H9 (cell line): ENCODE measurements at regions not wholly inside any gene's neighbourhood (a gene's known extent, or its start where the extent isn't known, plus 50 kb on each side); places are given as distances from the start of the nearest gene placed in this dataset.

ENCODE experiments used
- DNase-seq: peaks from one replicate; pipeline ENCODE4 v3.0.0-alpha.2; 2017
- H2AFZ ChIP-seq: one replicate; pipeline ENCODE4 v1.6.1; 2013; ENCODE audit warnings: mild to moderate bottlenecking, low read length, control low read depth, moderate library complexity
- H2AK5ac ChIP-seq: 2 replicates; pipeline ENCODE4 v1.6.1; 2013; ENCODE audit warnings: low read length, control low read depth, mixed read lengths; ENCODE audit not compliant: insufficient read length
- H2BK120ac ChIP-seq: one replicate; pipeline ENCODE4 v1.6.1; 2013; ENCODE audit warnings: low read depth, mild to moderate bottlenecking, low read length, control low read depth, inconsistent platforms; ENCODE audit not compliant: poor library complexity, severe bottlenecking
- H2BK12ac ChIP-seq: 2 replicates; pipeline ENCODE4 v1.6.1; 2013; ENCODE audit warnings: low read length, control low read depth, mixed read lengths, low read depth; ENCODE audit not compliant: insufficient read length
- H2BK15ac ChIP-seq: 2 replicates; pipeline ENCODE4 v1.6.1; 2013; ENCODE audit warnings: low read depth, low read length, control low read depth
- H2BK20ac ChIP-seq: one replicate; pipeline ENCODE4 v1.6.1; 2013; ENCODE audit warnings: low read depth, mild to moderate bottlenecking, low read length, control low read depth, inconsistent platforms; ENCODE audit not compliant: poor library complexity, severe bottlenecking
- H2BK5ac ChIP-seq: 2 replicates; pipeline ENCODE4 v1.6.1; 2013; ENCODE audit warnings: low read length, control low read depth, mixed read lengths; ENCODE audit not compliant: insufficient read length
- H3K14ac ChIP-seq: 2 replicates; pipeline ENCODE4 v1.6.1; 2013; ENCODE audit warnings: low read length, control low read depth; ENCODE audit not compliant: insufficient read depth
- H3K18ac ChIP-seq: 2 replicates; pipeline ENCODE4 v1.6.1; 2013; ENCODE audit warnings: low read depth, mild to moderate bottlenecking, mixed read lengths, low read length, control low read depth; ENCODE audit not compliant: insufficient read length
- H3K23ac ChIP-seq: 2 replicates; pipeline ENCODE4 v1.6.1; 2013; ENCODE audit warnings: low read length, control low read depth, mixed read lengths, low read depth; ENCODE audit not compliant: insufficient read length
- H3K23me2 ChIP-seq: 2 replicates; pipeline ENCODE4 v1.6.1; 2013; ENCODE audit warnings: low read depth, mild to moderate bottlenecking, mixed read lengths, low read length, control low read depth; ENCODE audit not compliant: insufficient read length, poor library complexity, severe bottlenecking
- H3K27ac ChIP-seq: 2 replicates; pipeline ENCODE4 v1.5.1; 2013; ENCODE audit warnings: low read length, control low read depth, mixed read lengths, low read depth; ENCODE audit not compliant: insufficient read length
- H3K27me3 ChIP-seq: 2 replicates; pipeline ENCODE4 v1.6.1; 2013; ENCODE audit warnings: low read length, control low read depth, inconsistent platforms; ENCODE audit not compliant: insufficient read depth
- H3K4ac ChIP-seq: 2 replicates; pipeline ENCODE4 v1.6.1; 2013; ENCODE audit warnings: low read depth, mild to moderate bottlenecking, control low read depth, inconsistent platforms, low read length, moderate library complexity
- H3K4me1 ChIP-seq: 2 replicates; pipeline ENCODE4 v1.6.1; 2013; ENCODE audit warnings: low read length, control low read depth, inconsistent platforms; ENCODE audit not compliant: insufficient read depth
- H3K4me2 ChIP-seq: 2 replicates; pipeline ENCODE4 v1.6.1; 2013; ENCODE audit warnings: low read length, control low read depth, mixed read lengths; ENCODE audit not compliant: insufficient read length, insufficient read depth
- H3K56ac ChIP-seq: 2 replicates; pipeline ENCODE4 v1.6.1; 2013; ENCODE audit warnings: low read depth, mild to moderate bottlenecking, mixed read lengths, low read length, control low read depth; ENCODE audit not compliant: insufficient read length
- H3K79me1 ChIP-seq: 2 replicates; pipeline ENCODE4 v1.6.1; 2013; ENCODE audit warnings: low read depth, mild to moderate bottlenecking, moderate library complexity, low read length, control low read depth, inconsistent platforms; ENCODE audit not compliant: insufficient read depth, poor library complexity, severe bottlenecking
- H3K79me2 ChIP-seq: 2 replicates; pipeline ENCODE4 v1.6.1; 2013; ENCODE audit warnings: low read length, control low read depth, inconsistent platforms; ENCODE audit not compliant: insufficient read depth
- H3K9ac ChIP-seq: 2 replicates; pipeline ENCODE4 v1.6.1; 2013; ENCODE audit warnings: low read length, control low read depth, mixed read lengths; ENCODE audit not compliant: insufficient read length; ENCODE audit errors: extremely low read depth
- H3K9me3 ChIP-seq: one replicate; pipeline ENCODE4 v1.6.1; 2013; ENCODE audit warnings: low read depth, low read length, inconsistent platforms; ENCODE audit not compliant: control insufficient read depth
- H3T11ph ChIP-seq: one replicate; pipeline ENCODE4 v1.6.1; 2013; ENCODE audit warnings: mild to moderate bottlenecking, low read length, control low read depth, inconsistent platforms
- H4K20me1 ChIP-seq: one replicate; pipeline ENCODE4 v1.6.1; 2013; ENCODE audit not compliant: control insufficient read depth, insufficient read length, insufficient read depth
- H4K5ac ChIP-seq: 2 replicates; pipeline ENCODE4 v1.6.1; 2013; ENCODE audit warnings: low read depth, mild to moderate bottlenecking, mixed read lengths, low read length, control low read depth; ENCODE audit not compliant: insufficient read length
- H4K8ac ChIP-seq: replicated peaks from 2 replicates; pipeline ENCODE4 v1.6.1; 2013; ENCODE audit warnings: low read length, control low read depth, mixed read lengths, low read depth; ENCODE audit not compliant: insufficient read length
- H4K91ac ChIP-seq: 2 replicates; pipeline ENCODE4 v1.6.1; 2013; ENCODE audit warnings: low read depth, mild to moderate bottlenecking, moderate library complexity, mixed read lengths, low read length, control low read depth; ENCODE audit not compliant: insufficient read length
- H3K27ac Mint-ChIP-seq, 3 experiments: 2 replicates in 2 of 3; 3 replicates in 1 of 3; pipeline ENCODE4 v1.8.0; 2020 to 2021; ENCODE audit warnings: mixed read lengths in 3 of 3, mild to moderate bottlenecking in 1 of 3, moderate library complexity in 1 of 3
- H3K27me3 Mint-ChIP-seq: 2 replicates; pipeline ENCODE4 v1.8.0; 2021; ENCODE audit warnings: low read depth, mild to moderate bottlenecking, moderate library complexity, mixed read lengths
- H3K36me3 Mint-ChIP-seq, 3 experiments: 2 replicates in 2 of 3; 3 replicates in 1 of 3; pipeline ENCODE4 v1.8.0; 2020 to 2021; ENCODE audit warnings: low read depth in 3 of 3, mixed read lengths in 3 of 3; ENCODE audit not compliant: insufficient read depth in 1 of 3
- H3K4me1 Mint-ChIP-seq, 2 experiments: 2 replicates each; pipeline ENCODE4 v1.8.0; 2020; ENCODE audit warnings: mixed read lengths in 2 of 2
- H3K4me3 Mint-ChIP-seq, 2 experiments: 2 replicates in 1 of 2; 3 replicates in 1 of 2; pipeline ENCODE4 v1.8.0; 2020 to 2021; ENCODE audit warnings: mild to moderate bottlenecking in 2 of 2, mixed read lengths in 2 of 2, moderate library complexity in 1 of 2
- H3K9me3 Mint-ChIP-seq, 2 experiments: 2 replicates in 1 of 2; 3 replicates in 1 of 2; pipeline ENCODE4 v1.8.0; 2020; ENCODE audit warnings: mild to moderate bottlenecking in 2 of 2, mixed read lengths in 2 of 2, moderate library complexity in 1 of 2
- CTCF ChIP-seq: fragments of 200-600 bp; sonication (generic); conservative IDR thresholded peaks from 3 replicates; pipeline ENCODE4 v1.8.0; 2021; ENCODE audit warnings: antibody characterized with exemption, mild to moderate bottlenecking
- WGBS: extraction: QIAGEN DNeasy Blood & Tissue Kit; methylation state at CpG from one replicate; pipeline ENCODE4 v1.1.7; 2013; ENCODE audit warnings: missing lambda C conversion rate, low lambda C conversion rate, mixed read lengths; ENCODE audit not compliant: insufficient read length; ENCODE audit errors: extremely low coverage; 5-methylcytosine and 5-hydroxymethylcytosine counted together

DNA sequence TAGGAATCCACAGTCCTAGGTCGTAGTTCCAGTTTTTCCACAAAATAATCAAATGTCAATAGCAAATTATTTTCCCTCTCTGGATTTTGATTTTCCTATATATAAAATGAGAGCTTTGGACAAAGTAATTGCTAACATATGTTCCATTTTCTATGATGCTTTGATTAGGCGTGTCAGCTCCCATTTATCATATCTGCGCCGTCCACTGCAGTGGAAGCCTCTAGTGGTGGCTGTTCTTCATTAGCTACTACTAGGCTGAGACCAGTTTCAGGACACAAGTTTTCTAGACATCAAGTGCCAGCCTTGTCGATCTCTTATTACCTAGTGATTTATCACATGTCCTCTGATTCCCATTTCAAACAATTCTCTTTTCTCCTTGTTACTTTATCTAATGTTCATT is 271.5 kb downstream of the TUSC7 start:
- Histone ChIP-seq H4K20me1 (no peaks in the 10 kb centered on the region), H3K4ac (no peak overlapping the region), H3K27ac (no peak overlapping the region), H2BK15ac (no peak overlapping the region), H3K9ac (no peak overlapping the region), H2BK120ac (no peak overlapping the region), H3K18ac (no peak overlapping the region), H3K23ac (no peak overlapping the region), H3K56ac (no peak overlapping the region), H2BK12ac (no peak overlapping the region), H3K14ac (no peak overlapping the region), H3K23me2 (no peaks in the 10 kb centered on the region), H3T11ph (no peak overlapping the region), H3K79me1 (no peaks in the 10 kb centered on the region), H2BK20ac (no peak overlapping the region), H3K9me3 (no peaks in the 10 kb centered on the region), H2AFZ (no peak overlapping the region), H4K91ac (no peak overlapping the region), H3K4me1 (peaks cover 5% of the 10 kb centered on the region), H3K4me2 (no peak overlapping the region), H3K27me3 (no peaks in the 10 kb centered on the region), H4K5ac (no peak overlapping the region), H2BK5ac (no peak overlapping the region), H4K8ac (no peak overlapping the region), H2AK5ac (no peak overlapping the region), H3K79me2 (no peaks in the 10 kb centered on the region)
- no peak overlapping the region for H3K27ac Mint-ChIP-seq
- H3K9me3 Mint-ChIP-seq = peaks cover 0 to 3% of the 10 kb centered on the region in 2 experiments; a peak in 2 of 5 replicates
- 0 out of 7 replicates have a peak, but pooled peaks cover 0 to 4% (median 0%) of the 10 kb centered on the region in 3 experiments for H3K36me3 Mint-ChIP-seq
- no CpG with 5 or more reads among the region's 5 CpGs for WGBS
- H3K27me3 Mint-ChIP-seq = no peaks in the 10 kb centered on the region
- DNase-seq = no peak
- no peak overlapping the region for H3K4me3 Mint-ChIP-seq
- H3K4me1 Mint-ChIP-seq = peaks cover 14 to 19% of the 10 kb centered on the region in 2 experiments
- TF ChIP-seq CTCF = no peak
